ENCODE measurements at regions not wholly inside any gene's neighbourhood (a gene's known extent, or its start where the extent isn't known, plus 50 kb on each side); places are given as distances from the start of the nearest gene placed in this dataset.

GRCh38 chr13:63364159-63364558 lies 1948.5 kb upstream of the PCDH20 start:
- no peak for TF ChIP-seq CTCF (IDR thresholded peaks at IDR 0.05)
- no peak for TF ChIP-seq ZFX (IDR thresholded peaks at IDR 0.05; ENCODE audit: borderline replicate concordance)

Data from 22Rv1 (cell line).